ENCODE measurements at regions not wholly inside any gene's neighbourhood (a gene's known extent, or its start where the extent isn't known, plus 50 kb on each side); places are given as distances from the start of the nearest gene placed in this dataset.

- TF ChIP-seq CTCF (IDR thresholded peaks at IDR 0.05; ENCODE audit: insufficient read depth, low read length), result no peak
- TF ChIP-seq POLR2AphosphoS5 (IDR thresholded peaks at IDR 0.05; ENCODE audit: low read depth), result no peak
- no peak for TF ChIP-seq GABPA (IDR thresholded peaks at IDR 0.05; ENCODE audit: low read depth)
- no peak for TF ChIP-seq REST (IDR thresholded peaks at IDR 0.05; ENCODE audit: insufficient replicate concordance, low read depth)
- no peak for TF ChIP-seq SPI1 (IDR thresholded peaks at IDR 0.05; ENCODE audit: borderline replicate concordance, low read depth)
- Histone ChIP-seq H3K27me3 (ENCODE audit: insufficient read depth, poor library complexity, severe bottlenecking) (no peaks in the 10 kb centered on the region), H3K4me3 (replicated peaks; ENCODE audit: insufficient read depth, low read length) (no peak overlapping the region), H3K27ac (replicated peaks) (no peak overlapping the region)
- no peak for DNase-seq (ENCODE audit: low read depth in 1 of 2, low spot score in 1 of 2)
These were observed 157.9 kb upstream of the GRM3 start for GRCh38 chr7:86485827-86486226.

- DNase-seq (ENCODE audit: low read depth in 1 of 2, low spot score in 1 of 2), result no peak
- Histone ChIP-seq H3K27ac (replicated peaks) (no peak overlapping the region), H3K4me3 (replicated peaks; ENCODE audit: insufficient read depth, low read length) (no peak overlapping the region), H3K27me3 (ENCODE audit: insufficient read depth, poor library complexity, severe bottlenecking) (no peaks in the 10 kb centered on the region)
- TF ChIP-seq POLR2AphosphoS5 (IDR thresholded peaks at IDR 0.05; ENCODE audit: low read depth) (no peak), SPI1 (IDR thresholded peaks at IDR 0.05; ENCODE audit: borderline replicate concordance, low read depth) (no peak), GABPA (IDR thresholded peaks at IDR 0.05; ENCODE audit: low read depth) (no peak), CTCF (IDR thresholded peaks at IDR 0.05; ENCODE audit: insufficient read depth, low read length) (no peak), REST (IDR thresholded peaks at IDR 0.05; ENCODE audit: insufficient replicate concordance, low read depth) (no peak)
These were observed 164.6 kb upstream of the GRM3 start for GRCh38 chr7:86479144-86479543.

GRCh38 chr7:86477343-86477935, 166.3 kb upstream of the GRM3 start:
- no peak overlapping the region for H3K27ac ChIP-seq (replicated peaks)
- H3K27me3 ChIP-seq (ENCODE audit: insufficient read depth, poor library complexity, severe bottlenecking), result no peaks in the 10 kb centered on the region
- TF ChIP-seq REST (IDR thresholded peaks at IDR 0.05; ENCODE audit: insufficient replicate concordance, low read depth) (no peak), GABPA (IDR thresholded peaks at IDR 0.05; ENCODE audit: low read depth) (no peak), POLR2AphosphoS5 (IDR thresholded peaks at IDR 0.05; ENCODE audit: low read depth) (no peak)
- no peak for DNase-seq (ENCODE audit: low read depth in 1 of 2, low spot score in 1 of 2)
- no peak overlapping the region for H3K4me3 ChIP-seq (replicated peaks; ENCODE audit: insufficient read depth, low read length)

All from HL-60 (cell line).